ENCODE measurements at regions not wholly inside any gene's neighbourhood (a gene's known extent, or its start where the extent isn't known, plus 50 kb on each side); places are given as distances from the start of the nearest gene placed in this dataset.

DNA sequence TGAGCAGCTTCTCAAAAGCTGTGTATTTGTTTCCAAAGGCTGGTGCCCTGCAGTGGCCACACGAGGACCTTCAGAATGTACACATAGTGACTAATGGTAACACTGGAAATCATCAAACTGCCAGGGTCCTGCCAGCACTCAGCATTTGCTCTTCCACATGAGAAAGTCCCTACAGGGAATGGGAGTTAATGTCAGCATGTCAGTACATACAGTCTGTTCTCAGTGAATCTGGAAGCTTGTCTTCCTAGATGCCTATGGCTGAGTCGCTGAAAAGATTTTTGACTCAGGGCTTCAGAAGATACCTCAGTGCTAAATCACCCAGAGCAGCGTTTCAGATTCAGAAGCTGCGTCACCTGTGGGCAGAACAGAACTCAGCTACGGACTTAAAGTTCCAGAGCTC lies 108.2 kb downstream of the CDC7 start:
- TF ChIP-seq MAX (IDR thresholded peaks at IDR 0.05), result 0 out of 2 replicates have a peak, but pooled peaks have one; percentile 15
- TF ChIP-seq FOXM1 (IDR thresholded peaks at IDR 0.05; ENCODE audit: borderline replicate concordance, low read depth), result no peak

DNA sequence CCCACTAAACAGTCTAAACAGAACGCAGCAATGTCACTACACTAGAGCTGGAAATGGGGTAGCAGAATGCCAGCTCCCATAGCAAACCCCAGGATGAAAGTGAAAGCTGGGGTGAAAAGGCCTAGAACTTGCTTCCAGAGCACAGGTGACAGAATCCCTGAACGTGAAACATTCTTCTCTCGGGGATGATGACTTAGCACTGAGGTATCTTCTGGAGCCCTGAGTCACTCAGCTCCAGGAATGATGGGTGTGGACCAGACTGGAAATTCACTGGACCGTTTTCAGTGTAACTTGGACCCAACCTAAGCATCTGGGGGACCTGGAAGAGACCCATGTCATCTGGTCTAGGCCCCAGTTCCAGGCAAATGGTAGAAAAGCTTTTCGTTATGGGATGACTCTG lies 108.9 kb downstream of the CDC7 start:
- TF ChIP-seq, protein P1, sequence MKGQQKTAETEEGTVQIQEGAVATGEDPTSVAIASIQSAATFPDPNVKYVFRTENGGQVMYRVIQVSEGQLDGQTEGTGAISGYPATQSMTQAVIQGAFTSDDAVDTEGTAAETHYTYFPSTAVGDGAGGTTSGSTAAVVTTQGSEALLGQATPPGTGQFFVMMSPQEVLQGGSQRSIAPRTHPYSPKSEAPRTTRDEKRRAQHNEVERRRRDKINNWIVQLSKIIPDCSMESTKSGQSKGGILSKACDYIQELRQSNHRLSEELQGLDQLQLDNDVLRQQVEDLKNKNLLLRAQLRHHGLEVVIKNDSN (IDR thresholded peaks at IDR 0.05), result no peak
- no peak for TF ChIP-seq NFIC (IDR thresholded peaks at IDR 0.05)
- TF ChIP-seq TEAD4 (IDR thresholded peaks at IDR 0.05), result peak; percentile 67
- no peak for TF ChIP-seq YY1 (IDR thresholded peaks at IDR 0.05; ENCODE audit: low read depth)
- TF ChIP-seq FOXM1 (IDR thresholded peaks at IDR 0.05; ENCODE audit: borderline replicate concordance, low read depth), result no peak
- no peak for TF ChIP-seq EGR1 (IDR thresholded peaks at IDR 0.05)
- no peak for TF ChIP-seq CREB1 (IDR thresholded peaks at IDR 0.05; ENCODE audit: low read depth)
- peak; percentile 42; the same call in 1 of the 2 replicates for TF ChIP-seq EP300 (IDR thresholded peaks at IDR 0.05; ENCODE audit: borderline replicate concordance)

DNA sequence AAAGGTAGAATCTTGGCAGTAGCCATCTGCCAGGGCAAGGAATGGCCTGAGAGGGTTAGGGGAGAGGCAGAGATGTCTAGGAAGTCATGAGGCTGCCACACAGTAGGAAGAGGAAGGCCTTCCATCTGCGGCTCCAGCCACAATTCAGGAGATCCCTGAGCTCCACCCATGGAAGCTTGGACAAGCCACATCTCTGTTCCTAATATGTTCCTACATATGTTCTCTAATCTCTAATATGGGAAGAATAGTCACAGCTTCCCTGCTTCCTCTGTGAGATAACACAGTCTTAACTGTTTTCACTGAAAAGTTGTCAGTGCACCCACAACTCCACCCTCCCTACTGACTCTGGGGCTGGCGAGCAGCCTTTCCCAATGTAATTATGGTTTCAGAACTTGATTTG lies 109.5 kb downstream of the CDC7 start:
- TF ChIP-seq FOXM1 (IDR thresholded peaks at IDR 0.05; ENCODE audit: borderline replicate concordance, low read depth), result no peak
- no peak for TF ChIP-seq CREB1 (IDR thresholded peaks at IDR 0.05; ENCODE audit: low read depth)
- TF ChIP-seq TAF1 (IDR thresholded peaks at IDR 0.05; ENCODE audit: low read depth), result no peak
- TF ChIP-seq EP300 (IDR thresholded peaks at IDR 0.05; ENCODE audit: borderline replicate concordance), result no peak
- TF ChIP-seq MAX (IDR thresholded peaks at IDR 0.05), result no peak
- no peak for TF ChIP-seq TEAD4 (IDR thresholded peaks at IDR 0.05)
- TF ChIP-seq ZBTB7A (IDR thresholded peaks at IDR 0.05; ENCODE audit: low read depth), result no peak
- TF ChIP-seq TCF12 (IDR thresholded peaks at IDR 0.05; ENCODE audit: low read depth), result no peak
- TF ChIP-seq EGR1 (IDR thresholded peaks at IDR 0.05), result no peak
- TF ChIP-seq, protein P2, sequence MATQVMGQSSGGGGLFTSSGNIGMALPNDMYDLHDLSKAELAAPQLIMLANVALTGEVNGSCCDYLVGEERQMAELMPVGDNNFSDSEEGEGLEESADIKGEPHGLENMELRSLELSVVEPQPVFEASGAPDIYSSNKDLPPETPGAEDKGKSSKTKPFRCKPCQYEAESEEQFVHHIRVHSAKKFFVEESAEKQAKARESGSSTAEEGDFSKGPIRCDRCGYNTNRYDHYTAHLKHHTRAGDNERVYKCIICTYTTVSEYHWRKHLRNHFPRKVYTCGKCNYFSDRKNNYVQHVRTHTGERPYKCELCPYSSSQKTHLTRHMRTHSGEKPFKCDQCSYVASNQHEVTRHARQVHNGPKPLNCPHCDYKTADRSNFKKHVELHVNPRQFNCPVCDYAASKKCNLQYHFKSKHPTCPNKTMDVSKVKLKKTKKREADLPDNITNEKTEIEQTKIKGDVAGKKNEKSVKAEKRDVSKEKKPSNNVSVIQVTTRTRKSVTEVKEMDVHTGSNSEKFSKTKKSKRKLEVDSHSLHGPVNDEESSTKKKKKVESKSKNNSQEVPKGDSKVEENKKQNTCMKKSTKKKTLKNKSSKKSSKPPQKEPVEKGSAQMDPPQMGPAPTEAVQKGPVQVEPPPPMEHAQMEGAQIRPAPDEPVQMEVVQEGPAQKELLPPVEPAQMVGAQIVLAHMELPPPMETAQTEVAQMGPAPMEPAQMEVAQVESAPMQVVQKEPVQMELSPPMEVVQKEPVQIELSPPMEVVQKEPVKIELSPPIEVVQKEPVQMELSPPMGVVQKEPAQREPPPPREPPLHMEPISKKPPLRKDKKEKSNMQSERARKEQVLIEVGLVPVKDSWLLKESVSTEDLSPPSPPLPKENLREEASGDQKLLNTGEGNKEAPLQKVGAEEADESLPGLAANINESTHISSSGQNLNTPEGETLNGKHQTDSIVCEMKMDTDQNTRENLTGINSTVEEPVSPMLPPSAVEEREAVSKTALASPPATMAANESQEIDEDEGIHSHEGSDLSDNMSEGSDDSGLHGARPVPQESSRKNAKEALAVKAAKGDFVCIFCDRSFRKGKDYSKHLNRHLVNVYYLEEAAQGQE (IDR thresholded peaks at IDR 0.05; ENCODE audit: low read depth), result no peak
- no peak for TF ChIP-seq YY1 (IDR thresholded peaks at IDR 0.05; ENCODE audit: low read depth)
- TF ChIP-seq RAD21 (IDR thresholded peaks at IDR 0.05; ENCODE audit: low read depth), result no peak
- TF ChIP-seq, protein P1 (IDR thresholded peaks at IDR 0.05), result no peak
- no peak for TF ChIP-seq CEBPB (IDR thresholded peaks at IDR 0.05)

DNA sequence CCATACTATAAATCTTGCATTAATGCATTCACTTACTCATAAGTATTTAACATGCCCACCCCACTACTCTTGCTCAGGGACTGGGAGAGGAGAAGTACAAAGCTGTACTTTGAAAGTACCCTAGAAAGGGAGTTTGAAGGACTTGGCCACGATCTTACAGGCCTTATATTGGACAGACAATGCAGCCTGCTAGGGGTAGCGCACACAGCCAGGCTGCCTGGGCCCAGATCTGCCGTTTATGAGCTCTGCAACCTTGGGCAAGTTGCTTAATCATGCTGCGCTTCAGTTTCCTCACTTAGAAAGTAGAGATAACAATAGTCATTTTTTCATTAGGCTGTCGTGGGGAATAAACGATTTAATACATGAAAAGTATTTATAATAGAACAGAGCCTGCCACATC lies 110.1 kb downstream of the CDC7 start:
- TF ChIP-seq CEBPB (IDR thresholded peaks at IDR 0.05) (no peak), EGR1 (IDR thresholded peaks at IDR 0.05) (no peak), NFIC (IDR thresholded peaks at IDR 0.05) (no peak), YY1 (IDR thresholded peaks at IDR 0.05; ENCODE audit: low read depth) (no peak), TCF12 (IDR thresholded peaks at IDR 0.05; ENCODE audit: low read depth) (no peak), TAF1 (IDR thresholded peaks at IDR 0.05; ENCODE audit: low read depth) (no peak), ZBTB7A (IDR thresholded peaks at IDR 0.05; ENCODE audit: low read depth) (no peak), CREB1 (IDR thresholded peaks at IDR 0.05; ENCODE audit: low read depth) (no peak), EP300 (IDR thresholded peaks at IDR 0.05; ENCODE audit: borderline replicate concordance) (no peak), RAD21 (IDR thresholded peaks at IDR 0.05; ENCODE audit: low read depth) (no peak), FOXM1 (IDR thresholded peaks at IDR 0.05; ENCODE audit: borderline replicate concordance, low read depth) (no peak)
- TF ChIP-seq, protein P1 (IDR thresholded peaks at IDR 0.05), result no peak

- TF ChIP-seq YY1 (IDR thresholded peaks at IDR 0.05; ENCODE audit: low read depth), result no peak
- TF ChIP-seq ZBTB7A (IDR thresholded peaks at IDR 0.05; ENCODE audit: low read depth), result peak; percentile 68; the same call in 1 of the 2 replicates
- peak; percentile 90 for TF ChIP-seq EP300 (IDR thresholded peaks at IDR 0.05; ENCODE audit: borderline replicate concordance)
- peak; percentile 51 for TF ChIP-seq NFIC (IDR thresholded peaks at IDR 0.05)
- TF ChIP-seq EGR1 (IDR thresholded peaks at IDR 0.05), result 0 out of 2 replicates have a peak, but pooled peaks have one; percentile 13
- TF ChIP-seq FOXM1 (IDR thresholded peaks at IDR 0.05; ENCODE audit: borderline replicate concordance, low read depth), result peak; percentile 89
- TF ChIP-seq CEBPB (IDR thresholded peaks at IDR 0.05), result peak; percentile 37; the same call in 1 of the 2 replicates
- TF ChIP-seq TAF1 (IDR thresholded peaks at IDR 0.05; ENCODE audit: low read depth), result no peak
- TF ChIP-seq RAD21 (IDR thresholded peaks at IDR 0.05; ENCODE audit: low read depth), result peak; percentile 45
- TF ChIP-seq, protein P1 (IDR thresholded peaks at IDR 0.05), result no peak
- TF ChIP-seq TEAD4 (IDR thresholded peaks at IDR 0.05), result peak; percentile 97
- TF ChIP-seq CREB1 (IDR thresholded peaks at IDR 0.05; ENCODE audit: low read depth), result no peak
- TF ChIP-seq MAX (IDR thresholded peaks at IDR 0.05), result peak; percentile 47
- TF ChIP-seq, protein P2 (IDR thresholded peaks at IDR 0.05; ENCODE audit: low read depth), result no peak
- TF ChIP-seq TCF12 (IDR thresholded peaks at IDR 0.05; ENCODE audit: low read depth), result peak; percentile 91
Observed at GRCh38 chr1:91611483-91611917, 110.8 kb downstream of the CDC7 start.
